Femur (tissue), 1 donor: ENCODE measurements at regions not wholly inside any gene's neighbourhood (a gene's known extent, or its start where the extent isn't known, plus 50 kb on each side); places are given as distances from the start of the nearest gene placed in this dataset.

Source experiments
- DNase-seq: peaks from one replicate; pipeline ENCODE4 v3.0.0-alpha.2; 2017

GRCh38 chr3:190790185-190790584 is 72.3 kb downstream of the GMNC start:
- no peak for DNase-seq

GRCh38 chr3:190786898-190787297 is 75.6 kb downstream of the GMNC start:
- DNase-seq: no peak

- no peak for DNase-seq
These were observed 77.4 kb downstream of the GMNC start for GRCh38 chr3:190785047-190785446.

GRCh38 chr3:190780524-190780923 is 82.0 kb downstream of the GMNC start:
- DNase-seq: no peak

- DNase-seq: no peak
These were observed 87.9 kb downstream of the GMNC start for GRCh38 chr3:190774633-190775032.

GRCh38 chr3:190773948-190774347 is 88.5 kb downstream of the GMNC start:
- no peak for DNase-seq

- DNase-seq: no peak
These were observed 89.7 kb downstream of the GMNC start for GRCh38 chr3:190772831-190773230.

GRCh38 chr3:190768891-190769290 is 93.6 kb downstream of the GMNC start:
- DNase-seq: no peak

GRCh38 chr3:190767851-190768250 is 94.6 kb downstream of the GMNC start:
- peak; percentile 18 for DNase-seq

GRCh38 chr3:190764231-190765134 is 98.0 kb downstream of the GMNC start:
- DNase-seq: no peak

GRCh38 chr3:190762801-190763200 is 99.7 kb downstream of the GMNC start:
- DNase-seq: no peak

- no peak for DNase-seq
These were observed 114.9 kb downstream of the GMNC start for GRCh38 chr3:190747571-190747970.

GRCh38 chr3:190746986-190747385 is 115.5 kb downstream of the GMNC start:
- no peak for DNase-seq

GRCh38 chr3:190746531-190746930 is 116.0 kb downstream of the GMNC start:
- DNase-seq: no peak

- DNase-seq: no peak
These were observed 120.7 kb downstream of the GMNC start for GRCh38 chr3:190741788-190742187.

- DNase-seq: no peak
These were observed 122.8 kb downstream of the GMNC start for GRCh38 chr3:190739641-190740185.

GRCh38 chr3:190738636-190739155 is 123.8 kb downstream of the GMNC start:
- DNase-seq: peak; percentile 16

GRCh38 chr3:190737446-190737845 is 125.0 kb downstream of the GMNC start:
- no peak for DNase-seq

GRCh38 chr3:190734490-190734889 is 128.0 kb downstream of the GMNC start:
- no peak for DNase-seq

GRCh38 chr3:190733591-190734146 is 128.8 kb downstream of the GMNC start:
- no peak for DNase-seq

GRCh38 chr3:190731596-190731995 is 130.9 kb downstream of the GMNC start:
- DNase-seq: no peak

GRCh38 chr3:190728574-190729246 is 133.8 kb downstream of the GMNC start:
- no peak for DNase-seq

GRCh38 chr3:190722181-190722905 is 140.2 kb downstream of the GMNC start:
- no peak for DNase-seq
